ENCODE measurements at regions not wholly inside any gene's neighbourhood (a gene's known extent, or its start where the extent isn't known, plus 50 kb on each side); places are given as distances from the start of the nearest gene placed in this dataset.

- Histone ChIP-seq H3K27me3 (replicated peaks; ENCODE audit: insufficient read depth, low read length) (no peaks in the 10 kb centered on the region), H3K9me3 (replicated peaks; ENCODE audit: insufficient read depth, low read length) (no peaks in the 10 kb centered on the region), H3K9ac (ENCODE audit: low read length) (no peak overlapping the region), H3K79me2 (ENCODE audit: low read length) (no peaks in the 10 kb centered on the region), H3K9me2 (replicated peaks; ENCODE audit: insufficient read depth, low read length) (no peaks in the 10 kb centered on the region), H3K4me2 (ENCODE audit: low read depth, low read length) (no peak overlapping the region), H3K4me3 (ENCODE audit: low read length) (no peak overlapping the region), H3F3A (ENCODE audit: insufficient read depth, low read length) (no peaks in the 10 kb centered on the region), H4K20me1 (ENCODE audit: insufficient read depth, low read length) (no peaks in the 10 kb centered on the region), H2AFZ (ENCODE audit: low read length) (no peak overlapping the region), H3K4me1 (ENCODE audit: low read length) (no peaks in the 10 kb centered on the region), H3K27ac (ENCODE audit: low read length) (no peak overlapping the region), H3K36me3 (replicated peaks; ENCODE audit: insufficient read depth, low read length) (no peaks in the 10 kb centered on the region)
- TF ChIP-seq CTCF (IDR thresholded peaks at IDR 0.05; ENCODE audit: low read length): no peak
- TF ChIP-seq EZH2 (optimal IDR thresholded peaks at IDR 0.05; ENCODE audit: low read depth, low read length): no peak
- no peak for TF ChIP-seq EZH2phosphoT487 (IDR thresholded peaks at IDR 0.05; ENCODE audit: low read length)
- no peak for DNase-seq
These were observed 332.3 kb upstream of the C2CD4B start for GRCh38 chr15:62497356-62497755.

DNA sequence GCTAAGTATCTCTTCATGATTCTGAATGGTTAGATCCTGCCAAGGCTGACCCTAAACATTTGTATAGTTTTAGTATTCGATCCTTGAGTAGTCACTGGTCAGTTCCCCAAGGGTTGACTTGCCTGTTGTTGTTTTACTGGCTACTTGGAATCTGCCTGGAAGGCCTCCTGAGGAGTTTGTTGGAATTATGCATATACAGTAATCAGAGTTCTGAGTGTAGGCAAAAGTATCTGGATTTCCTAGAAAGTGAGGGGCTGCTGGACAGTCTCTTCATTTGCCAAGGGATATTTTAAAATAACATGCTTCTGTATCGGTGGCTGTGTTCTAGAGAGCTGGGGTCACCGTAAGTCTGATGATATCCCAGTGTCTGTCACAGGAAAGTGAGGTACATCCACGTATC lies 333.2 kb upstream of the C2CD4B start:
- no peak overlapping the region for H3K27ac ChIP-seq (ENCODE audit: low read length)
- no peaks in the 10 kb centered on the region for H3K4me1 ChIP-seq (ENCODE audit: low read length)
- no peaks in the 10 kb centered on the region for H3K9me2 ChIP-seq (replicated peaks; ENCODE audit: insufficient read depth, low read length)
- no peaks in the 10 kb centered on the region for H3K36me3 ChIP-seq (replicated peaks; ENCODE audit: insufficient read depth, low read length)
- no peaks in the 10 kb centered on the region for H3F3A ChIP-seq (ENCODE audit: insufficient read depth, low read length)
- H2AFZ ChIP-seq (ENCODE audit: low read length): no peak overlapping the region
- no peak for DNase-seq
- no peaks in the 10 kb centered on the region for H3K9me3 ChIP-seq (replicated peaks; ENCODE audit: insufficient read depth, low read length)
- no peak overlapping the region for H3K9ac ChIP-seq (ENCODE audit: low read length)
- no peak for TF ChIP-seq CTCF (IDR thresholded peaks at IDR 0.05; ENCODE audit: low read length)
- no peak for TF ChIP-seq EZH2phosphoT487 (IDR thresholded peaks at IDR 0.05; ENCODE audit: low read length)
- TF ChIP-seq EZH2 (optimal IDR thresholded peaks at IDR 0.05; ENCODE audit: low read depth, low read length): no peak
- no peaks in the 10 kb centered on the region for H3K79me2 ChIP-seq (ENCODE audit: low read length)
- no peaks in the 10 kb centered on the region for H4K20me1 ChIP-seq (ENCODE audit: insufficient read depth, low read length)
- no peaks in the 10 kb centered on the region for H3K27me3 ChIP-seq (replicated peaks; ENCODE audit: insufficient read depth, low read length)
- no peak overlapping the region for H3K4me2 ChIP-seq (ENCODE audit: low read depth, low read length)
- no peak overlapping the region for H3K4me3 ChIP-seq (ENCODE audit: low read length)

DNA sequence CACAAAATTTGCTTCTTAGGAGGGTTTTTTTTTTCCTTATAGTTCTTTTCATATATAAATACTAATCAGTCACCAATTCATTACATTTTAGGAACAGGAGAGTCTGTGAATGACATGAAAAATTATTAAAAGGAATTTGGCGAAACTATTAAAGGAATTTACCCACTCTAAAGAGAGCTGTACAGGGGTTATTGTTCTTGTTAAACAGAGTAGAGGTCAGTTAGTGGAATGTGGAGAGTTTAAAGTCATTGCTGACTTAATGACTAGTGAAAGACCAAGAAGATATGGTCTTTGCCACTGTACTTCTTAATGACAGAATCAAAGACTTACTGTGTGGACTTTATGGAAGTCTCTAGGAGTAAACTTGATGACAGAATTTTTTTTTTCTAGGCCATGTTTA lies 333.6 kb upstream of the C2CD4B start:
- H3K27ac ChIP-seq (ENCODE audit: low read length): no peak overlapping the region
- H3K4me3 ChIP-seq (ENCODE audit: low read length): no peak overlapping the region
- H2AFZ ChIP-seq (ENCODE audit: low read length): no peak overlapping the region
- no peaks in the 10 kb centered on the region for H3K4me1 ChIP-seq (ENCODE audit: low read length)
- H3K9me3 ChIP-seq (replicated peaks; ENCODE audit: insufficient read depth, low read length): no peaks in the 10 kb centered on the region
- H3K27me3 ChIP-seq (replicated peaks; ENCODE audit: insufficient read depth, low read length): no peaks in the 10 kb centered on the region
- no peaks in the 10 kb centered on the region for H3K36me3 ChIP-seq (replicated peaks; ENCODE audit: insufficient read depth, low read length)
- no peak overlapping the region for H3K9ac ChIP-seq (ENCODE audit: low read length)
- DNase-seq: no peak
- TF ChIP-seq EZH2phosphoT487 (IDR thresholded peaks at IDR 0.05; ENCODE audit: low read length): no peak
- no peak for TF ChIP-seq CTCF (IDR thresholded peaks at IDR 0.05; ENCODE audit: low read length)
- TF ChIP-seq EZH2 (optimal IDR thresholded peaks at IDR 0.05; ENCODE audit: low read depth, low read length): no peak
- no peaks in the 10 kb centered on the region for H3F3A ChIP-seq (ENCODE audit: insufficient read depth, low read length)
- H4K20me1 ChIP-seq (ENCODE audit: insufficient read depth, low read length): no peaks in the 10 kb centered on the region
- H3K4me2 ChIP-seq (ENCODE audit: low read depth, low read length): no peak overlapping the region
- H3K9me2 ChIP-seq (replicated peaks; ENCODE audit: insufficient read depth, low read length): no peaks in the 10 kb centered on the region
- no peaks in the 10 kb centered on the region for H3K79me2 ChIP-seq (ENCODE audit: low read length)

Measured in MM.1S (cell line).